HUES48 (cell line): ENCODE measurements at regions not wholly inside any gene's neighbourhood (a gene's known extent, or its start where the extent isn't known, plus 50 kb on each side); places are given as distances from the start of the nearest gene placed in this dataset.

Experiments used
- H3K27ac ChIP-seq: one replicate; pipeline ENCODE4 v1.7.0; 2013; ENCODE audit warnings: low read depth, low read length, inconsistent platforms
- H3K27me3 ChIP-seq: 2 replicates; pipeline ENCODE4 v1.6.1; 2013; ENCODE audit warnings: mild to moderate bottlenecking, low read length; ENCODE audit not compliant: control insufficient read depth, insufficient read depth
- H3K36me3 ChIP-seq: 2 replicates; pipeline ENCODE4 v1.6.1; 2013; ENCODE audit warnings: low read length; ENCODE audit not compliant: control insufficient read depth, insufficient read depth
- H3K4me1 ChIP-seq: 2 replicates; pipeline ENCODE4 v1.6.1; 2013; ENCODE audit warnings: mild to moderate bottlenecking, low read length; ENCODE audit not compliant: control insufficient read depth, insufficient read depth
- H3K4me3 ChIP-seq: 2 replicates; pipeline ENCODE4 v1.5.1; 2013; ENCODE audit warnings: mild to moderate bottlenecking, low read depth, low read length
- H3K9ac ChIP-seq: 2 replicates; pipeline ENCODE4 v1.6.1; 2013; ENCODE audit warnings: mild to moderate bottlenecking, low read depth, low read length, moderate library complexity
- H3K9me3 ChIP-seq: 2 replicates; pipeline ENCODE4 v1.6.1; 2013; ENCODE audit warnings: low read length; ENCODE audit not compliant: control insufficient read depth, insufficient read depth

DNA sequence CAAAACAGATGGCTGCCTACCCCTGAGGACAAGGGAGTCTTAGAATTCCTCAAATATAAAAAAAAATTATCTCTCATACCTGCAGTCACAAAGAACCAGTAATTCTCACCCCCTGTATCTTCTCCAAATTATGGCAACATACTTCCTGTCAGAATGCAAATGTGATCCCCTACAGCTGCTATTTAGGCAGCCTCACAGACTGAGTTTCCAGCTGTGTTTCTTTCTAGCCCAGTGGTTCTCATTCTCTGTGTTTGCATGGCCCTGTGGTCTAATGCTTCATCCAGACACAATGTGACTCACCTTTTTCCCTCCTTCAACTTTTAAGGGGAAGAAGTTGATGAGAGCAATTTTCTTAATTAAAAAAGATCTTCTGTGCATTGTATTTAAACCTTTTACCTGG is 726.3 kb downstream of the TSN start:
- H3K36me3 ChIP-seq: no peaks in the 10 kb centered on the region
- no peaks in the 10 kb centered on the region for H3K27me3 ChIP-seq
- peaks cover 15% of the 10 kb centered on the region for H3K4me1 ChIP-seq
- no peaks in the 10 kb centered on the region for H3K9me3 ChIP-seq
- H3K4me3 ChIP-seq: no peak overlapping the region
- no peak overlapping the region for H3K27ac ChIP-seq
- no peak overlapping the region for H3K9ac ChIP-seq

DNA sequence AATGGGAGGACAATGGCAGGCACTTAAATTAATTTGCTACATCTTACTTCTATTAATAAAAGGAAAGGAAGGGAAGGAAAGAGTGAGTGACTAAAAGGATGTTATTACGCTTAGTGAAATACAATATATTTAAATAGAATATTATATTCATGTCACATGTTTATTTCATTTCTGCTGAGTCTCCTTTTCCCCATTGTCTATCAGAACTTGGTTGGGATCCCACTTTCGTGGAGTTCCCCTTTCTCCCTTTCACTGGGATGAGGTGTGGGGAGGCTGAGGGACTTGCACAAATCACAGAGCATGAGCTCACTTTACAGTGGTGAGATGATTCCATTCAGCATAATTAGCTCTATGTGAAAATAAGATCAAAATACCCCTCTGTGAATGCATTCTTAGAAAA is 730.6 kb downstream of the TSN start:
- H3K9ac ChIP-seq: no peak overlapping the region
- no peak overlapping the region for H3K4me3 ChIP-seq
- no peaks in the 10 kb centered on the region for H3K9me3 ChIP-seq
- H3K36me3 ChIP-seq: no peaks in the 10 kb centered on the region
- peaks cover 20% of the 10 kb centered on the region for H3K4me1 ChIP-seq
- H3K27ac ChIP-seq: no peak overlapping the region
- H3K27me3 ChIP-seq: no peaks in the 10 kb centered on the region

DNA sequence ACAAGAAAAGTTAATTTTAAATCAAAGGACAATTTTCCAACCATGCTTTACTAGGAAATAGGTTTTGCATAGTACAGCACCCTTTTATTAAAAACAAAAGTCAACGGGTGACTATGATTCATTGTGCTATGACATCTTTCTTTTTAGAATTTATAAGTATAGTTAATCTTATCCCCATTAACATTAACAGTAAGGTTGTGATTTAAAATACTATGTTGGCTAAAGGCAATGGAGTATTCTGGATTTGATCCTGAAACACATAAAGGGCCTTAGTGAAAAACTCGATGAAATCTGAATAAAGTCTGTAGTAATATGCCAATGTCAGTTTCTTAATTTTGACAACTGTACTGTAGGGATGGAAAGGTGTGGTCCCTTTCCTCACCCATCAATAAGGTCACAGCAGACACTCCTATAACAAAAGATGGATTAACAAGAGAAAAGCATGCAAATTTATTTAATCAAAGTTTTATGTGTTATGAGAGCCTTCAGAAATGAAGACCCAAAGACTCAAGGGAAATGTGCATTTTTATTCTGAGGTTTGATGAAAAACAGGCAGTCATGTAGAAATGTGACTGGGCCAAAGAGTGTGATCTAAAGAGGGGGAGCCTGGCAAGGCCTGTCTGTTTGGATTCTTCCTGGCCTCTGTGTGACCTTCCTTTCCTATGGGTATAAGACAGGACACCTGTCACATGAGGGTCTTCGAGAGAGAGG is 731.4 kb downstream of the TSN start:
- H3K36me3 ChIP-seq: no peaks in the 10 kb centered on the region
- peaks cover 17% of the 10 kb centered on the region for H3K4me1 ChIP-seq
- H3K9ac ChIP-seq: no peak overlapping the region
- no peak overlapping the region for H3K4me3 ChIP-seq
- H3K27ac ChIP-seq: no peak overlapping the region
- no peaks in the 10 kb centered on the region for H3K27me3 ChIP-seq
- no peaks in the 10 kb centered on the region for H3K9me3 ChIP-seq

DNA sequence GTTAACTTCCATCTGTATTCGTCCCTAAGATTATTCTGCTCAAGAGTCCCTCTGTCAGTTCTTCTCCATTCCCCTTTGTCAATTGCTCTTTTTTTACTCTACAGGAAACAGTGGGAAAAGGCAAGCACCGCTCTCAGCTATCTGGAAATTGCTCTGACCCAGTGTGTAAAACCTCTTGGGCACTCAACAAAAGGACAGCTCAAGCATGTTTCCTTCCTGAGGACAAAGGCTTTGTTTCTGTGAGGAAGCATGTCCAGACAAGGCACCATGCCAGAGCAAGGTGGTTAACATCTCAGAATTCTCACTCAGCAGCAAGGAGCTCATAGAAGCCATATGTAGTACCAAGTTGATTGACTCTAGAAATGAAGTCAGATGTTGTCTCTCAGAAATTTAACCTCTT is 735.6 kb downstream of the TSN start:
- peaks cover 5% of the 10 kb centered on the region; the same call in 1 of the 2 replicates for H3K4me1 ChIP-seq
- H3K9me3 ChIP-seq: no peaks in the 10 kb centered on the region
- no peak overlapping the region for H3K27ac ChIP-seq
- H3K36me3 ChIP-seq: no peaks in the 10 kb centered on the region
- no peaks in the 10 kb centered on the region for H3K27me3 ChIP-seq
- H3K9ac ChIP-seq: no peak overlapping the region
- H3K4me3 ChIP-seq: no peak overlapping the region

DNA sequence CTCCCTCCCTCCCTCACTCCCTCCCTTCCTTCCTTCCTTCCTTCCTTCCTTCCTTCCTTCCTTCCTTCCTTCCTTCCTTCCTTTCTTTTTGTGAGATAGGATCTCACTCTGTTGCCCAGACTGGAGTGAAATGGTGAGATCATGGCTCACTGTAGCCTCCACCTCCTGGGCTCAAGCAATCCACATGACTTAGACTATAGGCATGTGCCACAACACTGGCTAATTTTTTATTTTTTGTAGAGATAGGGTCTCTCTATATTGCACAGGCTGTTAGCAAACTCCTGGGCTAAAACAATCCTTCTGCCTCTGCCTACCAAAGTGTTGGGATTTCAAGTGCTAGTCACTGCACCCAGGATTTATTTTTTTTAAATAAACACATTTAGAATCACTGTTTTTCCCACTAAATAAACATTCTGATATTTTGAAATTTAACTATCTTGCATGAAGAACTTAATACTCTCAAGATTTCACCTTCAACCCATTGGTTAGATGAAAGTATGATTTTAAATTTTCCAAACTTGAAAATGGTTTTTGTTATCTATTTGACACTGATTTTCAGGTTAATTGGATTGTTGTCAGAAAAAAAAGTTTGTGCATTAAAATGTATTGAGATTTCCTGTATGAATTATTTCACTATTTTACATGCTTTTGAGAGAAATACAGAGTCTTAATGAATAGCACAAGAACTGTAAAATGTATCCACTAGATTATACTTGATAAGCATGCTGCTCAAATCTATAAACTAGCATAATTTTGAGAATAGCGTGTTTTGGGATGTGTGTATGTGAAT is 745.1 kb downstream of the TSN start:
- Histone ChIP-seq H3K9me3 (no peaks in the 10 kb centered on the region), H3K27me3 (no peaks in the 10 kb centered on the region), H3K27ac (no peak overlapping the region), H3K4me3 (no peak overlapping the region), H3K36me3 (no peaks in the 10 kb centered on the region), H3K4me1 (no peaks in the 10 kb centered on the region), H3K9ac (no peak overlapping the region)

DNA sequence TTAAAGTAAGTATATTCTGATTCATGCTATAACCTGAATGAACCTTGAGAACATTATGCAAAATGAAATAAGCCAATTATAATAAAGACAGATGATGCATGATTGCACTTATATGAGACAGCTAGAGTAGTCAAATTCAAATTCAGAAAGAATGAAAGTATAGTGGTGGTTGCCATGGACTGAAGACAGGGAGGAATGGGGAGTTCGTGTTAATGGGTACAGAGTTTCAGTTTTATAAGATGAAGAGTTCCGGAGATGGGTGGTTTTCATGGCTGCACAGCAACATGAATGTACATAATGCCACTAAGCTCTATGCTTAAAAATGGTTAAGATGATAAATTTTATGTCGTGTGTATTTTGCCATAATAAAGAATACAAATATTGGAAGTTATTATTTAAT is 751.2 kb downstream of the TSN start:
- Histone ChIP-seq H3K36me3 (no peaks in the 10 kb centered on the region), H3K4me1 (no peaks in the 10 kb centered on the region), H3K27ac (no peak overlapping the region), H3K27me3 (no peaks in the 10 kb centered on the region), H3K9me3 (no peaks in the 10 kb centered on the region), H3K4me3 (no peak overlapping the region), H3K9ac (no peak overlapping the region)

DNA sequence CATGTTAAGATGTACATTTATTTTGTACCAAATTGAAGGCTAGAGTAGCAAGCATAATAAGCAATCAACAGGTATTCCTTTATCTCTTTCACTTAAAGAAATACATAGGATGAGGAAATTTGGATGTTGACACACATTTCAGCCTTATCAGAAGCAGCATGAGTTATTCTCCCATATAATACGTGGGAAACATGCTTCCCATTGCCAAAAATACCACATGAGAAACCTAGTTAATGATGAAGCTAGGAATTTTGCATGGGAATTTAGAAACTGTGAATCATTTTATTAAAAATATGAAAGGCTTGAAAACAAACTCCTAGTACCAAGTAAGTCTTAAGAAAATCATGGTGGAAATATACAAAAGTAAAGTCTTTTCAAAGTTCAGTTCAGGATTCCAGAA is 751.8 kb downstream of the TSN start:
- Histone ChIP-seq H3K27me3 (no peaks in the 10 kb centered on the region), H3K9ac (no peak overlapping the region), H3K9me3 (no peaks in the 10 kb centered on the region), H3K4me3 (no peak overlapping the region), H3K27ac (no peak overlapping the region), H3K4me1 (no peaks in the 10 kb centered on the region), H3K36me3 (no peaks in the 10 kb centered on the region)

DNA sequence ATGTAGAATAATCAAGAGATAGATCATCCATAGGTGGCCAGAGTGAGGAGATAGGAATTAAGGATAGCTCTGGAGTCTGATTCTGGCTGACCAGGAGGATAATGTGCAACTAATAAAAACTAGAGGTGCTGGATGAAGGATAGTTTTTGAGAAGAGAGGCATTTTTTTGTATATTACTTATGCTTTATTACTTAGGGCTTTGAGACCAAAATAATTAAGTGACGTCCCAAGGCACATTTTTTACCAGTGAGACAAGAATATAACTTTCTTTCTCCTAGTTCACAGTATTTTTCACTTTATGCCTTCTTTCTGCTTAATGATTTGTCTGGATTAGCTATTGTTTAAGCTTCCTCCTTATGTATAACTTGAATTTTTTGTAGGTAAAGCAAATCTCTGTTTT is 756.6 kb downstream of the TSN start:
- H3K27ac ChIP-seq: no peak overlapping the region
- H3K4me1 ChIP-seq: peaks cover 29% of the 10 kb centered on the region
- H3K27me3 ChIP-seq: no peaks in the 10 kb centered on the region
- no peak overlapping the region for H3K9ac ChIP-seq
- no peak overlapping the region for H3K4me3 ChIP-seq
- H3K36me3 ChIP-seq: no peaks in the 10 kb centered on the region
- H3K9me3 ChIP-seq: no peaks in the 10 kb centered on the region

DNA sequence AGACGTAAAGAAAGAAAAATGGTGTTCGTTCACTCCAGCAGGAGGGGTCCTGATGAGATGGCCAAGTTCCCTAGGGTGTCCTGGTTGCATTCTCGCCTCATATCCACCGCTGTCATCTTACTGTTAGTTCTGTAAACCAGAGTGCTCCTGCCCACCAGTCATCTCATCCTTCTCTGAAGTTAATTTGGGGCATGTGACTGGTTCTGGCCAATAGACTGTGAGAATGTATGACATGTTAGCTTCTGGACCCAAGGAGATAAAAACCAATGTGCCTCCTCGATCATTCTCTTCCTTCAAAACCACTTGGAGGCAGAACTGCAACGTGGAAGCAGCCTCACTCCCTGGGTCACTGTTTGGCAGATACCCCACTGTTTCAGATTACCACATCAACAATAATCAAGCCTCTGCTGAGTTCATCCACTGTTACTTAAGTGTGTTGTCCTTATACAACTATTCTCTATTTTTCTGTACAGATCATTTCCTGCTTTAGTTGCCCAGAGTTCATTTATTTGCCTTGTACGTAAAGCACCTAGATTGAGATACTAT is 759.1 kb downstream of the TSN start:
- no peak overlapping the region for H3K4me3 ChIP-seq
- H3K36me3 ChIP-seq: no peaks in the 10 kb centered on the region

DNA sequence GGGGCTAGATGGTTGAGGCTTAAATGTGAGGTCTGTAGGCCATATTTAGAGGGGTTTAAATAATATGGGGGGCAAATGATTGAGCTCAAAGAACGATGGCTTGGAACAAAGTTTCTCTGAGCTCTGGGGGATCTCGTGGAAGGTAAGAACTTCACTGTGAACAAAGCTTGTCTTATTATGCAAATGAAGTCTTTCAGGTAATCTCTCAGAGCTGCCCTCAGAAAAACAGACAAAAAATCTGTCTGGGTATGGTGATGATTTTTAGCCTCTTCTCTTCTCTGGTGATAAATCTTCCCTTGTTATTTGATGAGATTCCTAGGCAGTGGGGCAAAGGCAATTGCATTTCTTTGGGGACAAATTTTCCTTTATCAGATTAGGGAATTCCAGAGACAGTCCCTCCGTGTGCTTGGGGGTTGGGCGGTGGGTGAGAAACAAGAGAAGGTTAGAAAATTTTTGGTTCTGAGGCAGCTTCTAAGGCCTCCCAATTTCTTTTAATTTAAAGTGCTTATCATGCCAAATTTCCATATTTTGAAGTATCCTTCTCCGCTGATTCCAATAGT is 760.4 kb downstream of the TSN start:
- Histone ChIP-seq H3K9me3 (no peaks in the 10 kb centered on the region; the same call in 1 of the 2 replicates), H3K27ac (peak overlapping the region; percentile 88), H3K36me3 (no peaks in the 10 kb centered on the region), H3K9ac (peak overlapping the region; percentile 9; the same call in 1 of the 2 replicates), H3K27me3 (no peaks in the 10 kb centered on the region), H3K4me1 (peaks cover 49% of the 10 kb centered on the region), H3K4me3 (peak overlapping the region; percentile 39)

More for the DNA sequence above, 759.1 kb downstream of the TSN start:
- Histone ChIP-seq H3K4me1 (peaks cover 49% of the 10 kb centered on the region), H3K9me3 (no peaks in the 10 kb centered on the region), H3K27ac (peak overlapping the region; percentile 88), H3K9ac (no peak overlapping the region), H3K27me3 (no peaks in the 10 kb centered on the region)

DNA sequence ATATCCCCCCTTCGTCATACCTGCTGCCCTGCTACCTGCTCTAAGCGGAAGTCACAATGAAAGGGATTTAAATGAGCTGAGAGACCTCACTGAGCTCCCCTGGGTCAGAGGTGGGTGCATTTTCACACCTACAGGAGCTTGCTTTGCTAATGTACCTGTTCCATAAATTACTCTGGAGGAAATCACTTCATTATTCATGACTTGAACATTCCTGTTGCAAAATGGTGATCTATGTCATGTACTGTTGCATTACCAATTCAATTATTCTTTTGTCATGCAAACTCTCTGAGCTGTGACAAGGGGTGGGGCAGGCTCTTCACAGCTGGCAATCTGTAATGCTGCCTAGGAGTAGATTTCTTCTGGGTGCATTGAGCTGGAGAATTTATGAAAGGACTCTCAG is 761.3 kb downstream of the TSN start:
- H3K4me3 ChIP-seq: peak overlapping the region; percentile 22; the same call in 1 of the 2 replicates
- H3K4me1 ChIP-seq: peaks cover 49% of the 10 kb centered on the region
- no peaks in the 10 kb centered on the region for H3K36me3 ChIP-seq
- H3K9me3 ChIP-seq: no peaks in the 10 kb centered on the region; the same call in 1 of the 2 replicates
- H3K9ac ChIP-seq: no peak overlapping the region
- peak overlapping the region; percentile 88 for H3K27ac ChIP-seq
- no peaks in the 10 kb centered on the region for H3K27me3 ChIP-seq
